ENCODE measurements at regions not wholly inside any gene's neighbourhood (a gene's known extent, or its start where the extent isn't known, plus 50 kb on each side); places are given as distances from the start of the nearest gene placed in this dataset.

- no peak for DNase-seq (ENCODE audit: low read depth)
These were observed 263.7 kb downstream of the SOX11 start for GRCh38 chr2:5955921-5956320.

GRCh38 chr2:5959836-5960820 is 267.9 kb downstream of the SOX11 start:
- DNase-seq (ENCODE audit: low read depth): no peak

GRCh38 chr2:5967506-5967905 is 275.3 kb downstream of the SOX11 start:
- no peak for DNase-seq (ENCODE audit: low read depth)

- no peak for DNase-seq (ENCODE audit: low read depth)
These were observed 277.1 kb downstream of the SOX11 start for GRCh38 chr2:5969303-5969702.

- DNase-seq (ENCODE audit: low read depth): no peak
These were observed 278.2 kb downstream of the SOX11 start for GRCh38 chr2:5970347-5970746.

- DNase-seq (ENCODE audit: low read depth): no peak
These were observed 282.3 kb downstream of the SOX11 start for GRCh38 chr2:5974477-5974876.

GRCh38 chr2:5975401-5975800 is 283.2 kb downstream of the SOX11 start:
- no peak for DNase-seq (ENCODE audit: low read depth)

GRCh38 chr2:5976531-5977065 is 284.4 kb downstream of the SOX11 start:
- no peak for DNase-seq (ENCODE audit: low read depth)

- no peak for DNase-seq (ENCODE audit: low read depth)
These were observed 285.3 kb downstream of the SOX11 start for GRCh38 chr2:5977477-5977876.

- DNase-seq (ENCODE audit: low read depth): no peak
These were observed 286.1 kb downstream of the SOX11 start for GRCh38 chr2:5978131-5978751.

- no peak for DNase-seq (ENCODE audit: low read depth)
These were observed 288.4 kb downstream of the SOX11 start for GRCh38 chr2:5980450-5981190.

GRCh38 chr2:5982193-5982902 is 290.2 kb downstream of the SOX11 start:
- DNase-seq (ENCODE audit: low read depth): no peak

GRCh38 chr2:5982903-5983265 is 290.7 kb downstream of the SOX11 start:
- no peak for DNase-seq (ENCODE audit: low read depth)

GRCh38 chr2:5983511-5984272 is 291.5 kb downstream of the SOX11 start:
- DNase-seq (ENCODE audit: low read depth): no peak

GRCh38 chr2:5984273-5984655 is 292.1 kb downstream of the SOX11 start:
- DNase-seq (ENCODE audit: low read depth): no peak

- no peak for DNase-seq (ENCODE audit: low read depth)
These were observed 292.8 kb downstream of the SOX11 start for GRCh38 chr2:5984946-5985345.

- DNase-seq (ENCODE audit: low read depth): no peak
These were observed 293.6 kb downstream of the SOX11 start for GRCh38 chr2:5985536-5986385.

GRCh38 chr2:5986801-5987787 is 294.9 kb downstream of the SOX11 start:
- DNase-seq (ENCODE audit: low read depth): no peak

- no peak for DNase-seq (ENCODE audit: low read depth)
These were observed 295.9 kb downstream of the SOX11 start for GRCh38 chr2:5988120-5988519.
